ENCODE measurements at regions not wholly inside any gene's neighbourhood (a gene's known extent, or its start where the extent isn't known, plus 50 kb on each side); places are given as distances from the start of the nearest gene placed in this dataset.

DNA sequence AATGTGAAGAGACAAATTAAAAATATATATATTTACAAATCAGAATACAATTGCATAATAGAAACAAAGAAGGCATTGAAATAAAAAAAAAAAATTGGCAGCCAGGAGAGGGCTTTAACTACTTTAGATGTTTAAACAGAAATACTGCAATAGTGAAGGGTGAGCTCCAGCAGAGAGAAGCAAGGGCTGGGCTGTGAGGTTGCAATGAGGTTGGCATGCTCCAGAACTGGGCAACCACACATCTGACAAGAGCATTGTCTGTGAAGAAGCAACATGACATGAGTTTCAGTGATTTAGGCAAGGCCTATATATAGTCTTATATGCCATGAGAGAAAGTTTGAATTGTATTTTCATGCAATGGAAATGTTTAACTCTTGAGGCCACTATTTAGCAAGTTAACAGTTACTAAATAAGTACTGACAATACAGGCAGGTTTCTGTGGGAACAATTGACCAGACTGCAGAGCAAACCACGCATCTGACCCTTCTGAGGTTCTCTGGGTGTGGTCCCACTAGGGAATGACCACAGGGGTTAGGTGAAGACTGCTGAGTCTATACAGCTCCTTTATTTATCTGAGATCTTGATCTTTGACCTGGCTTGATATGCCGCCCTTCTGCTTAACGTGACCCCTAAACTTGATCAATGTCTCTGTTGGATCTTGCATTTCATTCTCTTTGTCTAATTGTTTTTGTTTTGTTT lies 354.2 kb upstream of the PIK3C3 start:
- TF ChIP-seq CTCF (IDR thresholded peaks at IDR 0.05; ENCODE audit: insufficient read depth, low read length, poor library complexity, severe bottlenecking) = no peak
- no peak for DNase-seq (ENCODE audit: extremely low read depth, insufficient read length)
- H3K27me3 ChIP-seq (replicated peaks; ENCODE audit: control insufficient read depth, insufficient read depth, low read length) = no peaks in the 10 kb centered on the region
- no peak overlapping the region for H3K4me3 ChIP-seq (replicated peaks; ENCODE audit: low read depth, low read length)
- no peaks in the 10 kb centered on the region for H3K36me3 ChIP-seq (ENCODE audit: control insufficient read depth, insufficient read depth, low read length)

DNA sequence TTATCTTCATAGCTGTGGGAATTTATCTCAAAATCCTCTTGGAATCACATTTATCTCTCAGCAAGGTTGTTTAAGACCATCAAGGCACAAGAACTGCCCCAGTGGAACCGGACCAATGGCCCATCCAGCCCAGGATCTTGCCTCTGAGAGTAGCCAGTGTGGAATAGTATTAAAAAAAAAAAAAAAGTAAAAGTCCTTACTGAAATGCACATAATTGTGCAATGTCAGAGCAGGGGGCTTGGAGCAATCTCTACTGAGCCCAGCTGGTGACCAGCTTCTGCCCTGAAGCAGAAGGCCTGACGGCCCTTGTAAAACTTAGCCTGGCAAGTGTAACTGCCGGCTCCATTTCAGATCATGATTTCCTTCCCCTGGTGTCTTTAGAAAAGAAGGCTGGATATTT lies 355.6 kb upstream of the PIK3C3 start:
- no peaks in the 10 kb centered on the region for H3K27me3 ChIP-seq (replicated peaks; ENCODE audit: control insufficient read depth, insufficient read depth, low read length)
- TF ChIP-seq CTCF (IDR thresholded peaks at IDR 0.05; ENCODE audit: insufficient read depth, low read length, poor library complexity, severe bottlenecking) = no peak
- H3K4me3 ChIP-seq (replicated peaks; ENCODE audit: low read depth, low read length) = no peak overlapping the region
- H3K36me3 ChIP-seq (ENCODE audit: control insufficient read depth, insufficient read depth, low read length) = no peaks in the 10 kb centered on the region
- no peak for DNase-seq (ENCODE audit: extremely low read depth, insufficient read length)

DNA sequence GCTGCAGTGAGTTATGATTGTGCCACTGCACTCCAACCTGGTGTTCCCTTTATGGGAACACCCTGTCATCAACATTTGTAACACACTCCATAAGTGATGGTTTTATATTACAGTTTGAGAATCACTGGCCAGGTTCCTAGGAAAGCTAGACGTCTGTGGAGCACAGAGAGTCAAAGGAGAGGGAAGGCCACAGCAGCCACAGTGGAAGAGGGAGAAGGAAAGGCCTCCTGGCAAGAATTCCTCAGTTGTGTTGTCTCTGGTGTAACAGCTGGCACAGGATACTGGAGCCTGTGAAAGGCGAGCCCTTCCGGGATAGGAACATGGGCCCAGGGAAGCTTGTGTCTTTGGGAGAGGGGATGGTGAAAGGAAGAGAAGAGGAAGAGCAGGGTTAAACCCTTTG lies 360.5 kb upstream of the PIK3C3 start:
- no peak for DNase-seq (ENCODE audit: extremely low read depth, insufficient read length)
- Histone ChIP-seq H3K36me3 (ENCODE audit: control insufficient read depth, insufficient read depth, low read length) (no peaks in the 10 kb centered on the region), H3K4me3 (replicated peaks; ENCODE audit: low read depth, low read length) (no peak overlapping the region), H3K27me3 (replicated peaks; ENCODE audit: control insufficient read depth, insufficient read depth, low read length) (no peaks in the 10 kb centered on the region)
- TF ChIP-seq CTCF (IDR thresholded peaks at IDR 0.05; ENCODE audit: insufficient read depth, low read length, poor library complexity, severe bottlenecking) = no peak

GRCh38 chr18:41593171-41593675 lies 361.8 kb upstream of the PIK3C3 start:
- H3K36me3 ChIP-seq (ENCODE audit: control insufficient read depth, insufficient read depth, low read length) = no peaks in the 10 kb centered on the region
- no peaks in the 10 kb centered on the region for H3K27me3 ChIP-seq (replicated peaks; ENCODE audit: control insufficient read depth, insufficient read depth, low read length)
- H3K4me3 ChIP-seq (replicated peaks; ENCODE audit: low read depth, low read length) = no peak overlapping the region
- TF ChIP-seq CTCF (IDR thresholded peaks at IDR 0.05; ENCODE audit: insufficient read depth, low read length, poor library complexity, severe bottlenecking) = no peak
- DNase-seq (ENCODE audit: extremely low read depth, insufficient read length) = no peak

DNA sequence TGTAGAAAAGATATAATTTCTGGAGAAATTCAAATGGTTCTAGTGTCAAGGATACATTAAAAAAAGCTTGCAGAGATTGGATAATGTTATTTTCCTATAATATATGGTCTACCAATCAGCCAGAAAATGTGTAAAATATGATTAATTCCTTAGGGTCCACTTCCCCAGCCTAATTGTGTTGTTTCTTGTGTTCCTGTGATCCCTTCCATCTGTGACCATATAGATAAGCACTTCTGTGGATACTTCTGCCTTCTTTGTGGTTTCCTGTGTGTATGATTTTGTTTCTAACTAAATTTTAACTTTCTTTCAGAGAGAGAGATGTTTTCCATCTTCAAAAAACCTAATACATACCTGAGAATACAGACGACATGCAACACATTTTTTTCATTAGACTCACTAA lies 367.1 kb upstream of the PIK3C3 start:
- Histone ChIP-seq H3K27me3 (replicated peaks; ENCODE audit: control insufficient read depth, insufficient read depth, low read length) (no peaks in the 10 kb centered on the region), H3K36me3 (ENCODE audit: control insufficient read depth, insufficient read depth, low read length) (no peaks in the 10 kb centered on the region), H3K4me3 (replicated peaks; ENCODE audit: low read depth, low read length) (no peak overlapping the region)
- DNase-seq (ENCODE audit: extremely low read depth, insufficient read length) = no peak
- no peak for TF ChIP-seq CTCF (IDR thresholded peaks at IDR 0.05; ENCODE audit: insufficient read depth, low read length, poor library complexity, severe bottlenecking)

GRCh38 chr18:41585512-41585911 lies 369.5 kb upstream of the PIK3C3 start:
- Histone ChIP-seq H3K27me3 (replicated peaks; ENCODE audit: control insufficient read depth, insufficient read depth, low read length) (no peaks in the 10 kb centered on the region), H3K36me3 (ENCODE audit: control insufficient read depth, insufficient read depth, low read length) (no peaks in the 10 kb centered on the region), H3K4me3 (replicated peaks; ENCODE audit: low read depth, low read length) (no peak overlapping the region)
- DNase-seq (ENCODE audit: extremely low read depth, insufficient read length) = no peak
- no peak for TF ChIP-seq CTCF (IDR thresholded peaks at IDR 0.05; ENCODE audit: insufficient read depth, low read length, poor library complexity, severe bottlenecking)

All from GM06990 (cell line).